SHP77 treated with DMSO at 0.1 percent for 48 hours (cell line): ENCODE measurements at regions not wholly inside any gene's neighbourhood (a gene's known extent, or its start where the extent isn't known, plus 50 kb on each side); places are given as distances from the start of the nearest gene placed in this dataset.

ENCODE experiments used
- DNase-seq: peaks from one replicate; lab custom pipeline; 2025; lab: John Stamatoyannopoulos, UW

GRCh38 chr17:71158437-71158836 is 962.4 kb upstream of the SOX9 start:
- DNase-seq, result no peak

GRCh38 chr17:71163121-71163812 is 957.6 kb upstream of the SOX9 start:
- DNase-seq, result peak; percentile 75

DNA sequence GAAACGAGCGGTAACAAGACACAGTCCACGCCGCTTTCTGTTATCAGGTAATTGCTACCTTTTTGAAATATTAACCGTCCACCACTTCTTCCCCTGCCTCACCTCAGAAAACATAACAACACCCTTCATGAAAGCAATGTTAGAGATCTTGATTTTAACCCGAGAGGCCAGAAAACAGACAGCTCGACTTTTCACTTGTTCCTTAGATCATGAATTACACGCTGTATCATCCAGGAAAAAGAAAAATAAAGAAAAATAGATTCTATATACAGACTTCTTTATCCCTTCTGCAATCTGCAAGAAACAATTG is 957.1 kb upstream of the SOX9 start:
- no peak for DNase-seq

GRCh38 chr17:71164561-71164960 is 956.3 kb upstream of the SOX9 start:
- no peak for DNase-seq

DNA sequence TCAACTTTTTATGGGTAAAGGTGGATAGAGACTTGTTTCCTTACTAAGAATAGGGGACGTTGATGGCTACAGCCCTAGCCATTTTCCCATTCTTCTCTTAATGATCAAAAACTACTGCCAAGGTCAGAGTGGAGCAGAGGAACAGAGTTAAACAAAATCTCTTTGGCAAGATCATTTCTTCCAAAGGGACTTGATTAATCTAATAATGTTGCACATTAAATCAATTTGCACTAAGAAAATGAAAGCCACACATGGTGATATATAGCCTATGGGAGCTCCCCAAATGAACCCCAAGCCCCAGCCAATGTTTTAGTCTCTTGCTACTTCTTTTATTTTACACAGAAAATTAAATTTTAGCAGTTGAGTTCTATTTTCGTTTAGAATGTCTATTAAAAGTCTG is 954.5 kb upstream of the SOX9 start:
- no peak for DNase-seq

GRCh38 chr17:71168053-71168741 is 952.6 kb upstream of the SOX9 start:
- DNase-seq, result no peak

- DNase-seq, result no peak
Observed at GRCh38 chr17:71170070-71170469, 950.8 kb upstream of the SOX9 start.

GRCh38 chr17:71171270-71171669 is 949.5 kb upstream of the SOX9 start:
- DNase-seq, result no peak

DNA sequence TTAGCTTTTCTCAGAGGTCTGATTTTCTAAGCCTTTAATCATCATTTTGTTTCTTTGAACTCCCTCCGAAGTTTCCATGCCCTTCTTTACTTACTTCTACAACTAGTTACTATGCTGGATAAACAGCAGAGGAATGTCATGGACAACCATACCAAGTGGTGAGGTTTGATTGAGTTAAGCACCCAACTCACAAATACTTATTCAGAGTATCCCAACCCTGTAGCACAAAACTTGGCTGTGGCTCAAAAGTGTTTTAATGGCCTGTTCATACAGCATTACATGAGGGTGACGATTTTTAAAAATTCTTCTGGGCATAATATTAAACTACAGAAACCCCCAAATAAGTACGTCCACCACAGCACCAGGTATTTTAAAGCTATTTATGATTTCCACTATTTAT is 946.8 kb upstream of the SOX9 start:
- DNase-seq, result no peak

GRCh38 chr17:71176331-71176730 is 944.5 kb upstream of the SOX9 start:
- DNase-seq, result no peak

DNA sequence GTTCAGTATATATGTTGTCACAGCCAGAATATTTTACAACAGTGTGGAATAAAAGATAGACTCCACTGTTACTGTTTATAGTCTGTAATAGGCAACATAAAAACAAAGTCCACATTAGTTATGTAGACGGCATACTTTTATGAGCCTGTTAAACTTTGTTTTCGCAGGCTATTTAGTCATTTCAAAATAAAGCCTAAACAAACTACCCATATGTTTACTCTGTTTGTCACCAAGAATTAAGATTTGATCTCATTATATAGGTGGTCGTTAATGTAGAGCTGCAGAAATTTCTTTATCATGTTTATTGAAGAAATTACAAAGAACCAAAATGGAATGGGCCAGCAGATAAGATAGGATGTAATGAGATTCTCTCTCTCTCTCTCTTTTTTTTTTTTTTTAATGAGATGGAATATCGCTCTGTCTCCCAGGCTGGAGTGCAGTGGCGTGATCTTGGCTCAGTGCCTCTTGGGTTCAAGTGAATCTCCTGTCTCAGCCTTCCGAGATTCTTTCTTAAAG is 943.8 kb upstream of the SOX9 start:
- no peak for DNase-seq

DNA sequence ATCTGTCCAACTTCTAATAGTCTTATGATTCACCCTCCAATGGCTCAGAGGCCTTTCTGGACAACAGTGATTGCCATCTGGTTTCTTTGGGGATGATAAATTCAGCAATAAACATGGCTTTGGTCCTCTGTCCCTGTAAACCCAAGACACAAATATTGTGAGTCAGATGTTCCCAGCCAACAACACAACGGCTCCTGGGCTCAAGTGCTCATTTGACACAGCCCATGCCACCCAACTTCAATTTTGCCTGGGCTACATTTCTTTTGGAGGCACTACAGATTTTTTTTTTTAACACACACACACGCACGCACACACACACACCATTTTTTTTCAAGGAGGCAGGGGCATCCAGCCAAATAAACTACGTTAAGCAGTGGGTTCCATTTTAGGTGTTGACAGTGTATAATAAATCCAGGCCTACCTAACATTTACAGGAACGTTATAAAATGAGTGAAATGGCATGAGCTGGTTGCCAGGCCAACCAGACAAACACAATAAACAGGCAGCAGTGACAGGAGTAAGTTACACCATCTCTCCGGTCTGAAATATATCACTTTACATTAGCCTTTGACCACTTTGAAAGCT is 939.9 kb upstream of the SOX9 start:
- DNase-seq, result no peak

GRCh38 chr17:71183066-71183660 is 937.7 kb upstream of the SOX9 start:
- DNase-seq, result no peak

GRCh38 chr17:71184716-71185115 is 936.1 kb upstream of the SOX9 start:
- DNase-seq, result no peak

- no peak for DNase-seq
Observed at GRCh38 chr17:71187145-71187878, 933.5 kb upstream of the SOX9 start.

- no peak for DNase-seq
Observed at GRCh38 chr17:71188811-71189492, 931.9 kb upstream of the SOX9 start.

GRCh38 chr17:71189493-71189831 is 931.4 kb upstream of the SOX9 start:
- no peak for DNase-seq

DNA sequence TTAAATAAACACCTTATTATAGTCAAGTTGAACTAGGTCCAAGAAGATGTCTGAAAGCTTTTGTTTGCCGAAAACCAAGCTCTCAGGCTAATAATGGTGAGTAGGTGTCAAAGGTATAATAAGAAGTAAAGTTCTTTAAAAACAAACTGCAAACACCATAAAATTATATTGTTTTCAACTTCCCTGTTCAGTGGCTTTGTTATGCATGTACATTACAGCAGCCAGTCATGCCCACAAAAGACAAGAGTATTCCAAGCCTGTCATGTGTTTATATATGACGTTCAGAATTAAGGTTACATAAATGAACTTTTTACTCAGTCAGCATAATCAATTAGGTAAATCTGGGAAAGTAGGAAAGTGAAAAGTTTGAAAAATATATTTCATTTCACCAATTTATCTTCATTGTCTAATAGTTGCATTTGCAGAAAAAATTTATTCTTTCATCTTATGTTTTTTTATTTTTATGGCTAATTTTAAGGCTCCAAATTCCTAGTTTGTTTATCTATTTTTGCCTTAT is 928.7 kb upstream of the SOX9 start:
- DNase-seq, result no peak

DNA sequence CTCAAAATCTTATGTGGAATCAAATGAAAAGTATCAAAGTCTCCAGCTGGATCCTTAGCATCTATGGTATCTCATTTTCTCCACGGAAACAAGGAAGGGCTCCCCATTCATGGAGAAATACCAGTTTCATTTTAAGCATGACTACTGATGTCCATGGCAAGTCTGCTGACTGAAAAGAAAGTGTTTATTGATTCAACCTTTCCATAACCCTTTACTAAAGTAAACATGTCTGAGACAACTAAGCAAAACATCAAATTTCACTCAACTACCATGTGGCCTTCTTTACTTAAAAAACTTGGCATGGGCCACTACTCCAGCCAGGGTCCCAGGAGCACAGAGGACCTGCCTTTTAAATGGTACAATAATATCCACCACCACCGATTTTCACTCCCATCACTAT is 928.0 kb upstream of the SOX9 start:
- no peak for DNase-seq

DNA sequence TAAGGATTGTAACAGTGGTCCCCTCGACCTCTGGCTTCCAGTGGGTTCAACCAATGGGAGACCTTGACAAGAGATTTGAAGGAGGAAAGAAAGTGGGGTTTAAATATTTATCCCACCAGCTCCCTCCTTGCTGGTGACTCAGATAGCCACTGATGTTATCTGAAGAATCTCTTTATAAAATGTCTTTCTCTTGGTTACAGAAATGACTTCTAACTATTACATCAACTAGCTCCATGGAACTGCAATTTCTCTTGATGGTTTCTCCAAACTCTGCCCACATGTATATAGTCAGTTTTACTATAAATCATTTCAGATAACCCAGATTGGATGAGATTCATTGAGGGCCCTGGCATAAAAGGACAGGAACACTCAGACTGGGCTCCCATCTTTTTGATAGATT is 920.2 kb upstream of the SOX9 start:
- DNase-seq, result no peak

DNA sequence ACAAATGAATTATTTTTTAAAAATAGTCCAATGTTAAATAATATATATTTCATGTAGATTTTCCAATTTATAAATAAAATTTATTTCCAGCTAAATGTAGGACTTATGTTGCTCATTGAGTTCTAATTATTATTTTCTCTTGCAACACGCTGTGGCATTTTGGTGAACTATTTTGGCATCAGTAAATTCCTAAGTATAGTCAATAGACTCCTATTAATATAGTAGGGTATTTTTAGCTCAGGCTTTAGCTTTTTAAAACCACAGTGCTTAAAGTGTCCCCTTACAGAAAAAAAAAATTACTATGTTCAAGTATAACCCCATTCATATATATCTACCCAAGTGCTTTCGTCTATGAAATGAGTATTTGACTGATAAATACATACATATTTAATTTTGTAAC is 919.2 kb upstream of the SOX9 start:
- no peak for DNase-seq

GRCh38 chr17:71202449-71202848 is 918.4 kb upstream of the SOX9 start:
- DNase-seq, result no peak
